IPS-20b (cell line): ENCODE measurements at regions not wholly inside any gene's neighbourhood (a gene's known extent, or its start where the extent isn't known, plus 50 kb on each side); places are given as distances from the start of the nearest gene placed in this dataset.

Experiments used
- H3K27ac ChIP-seq: one replicate; pipeline ENCODE4 v1.5.1; 2013; ENCODE audit warnings: low read length
- H3K27me3 ChIP-seq: 2 replicates; pipeline ENCODE4 v1.6.1; 2013; ENCODE audit warnings: mild to moderate bottlenecking, low read length, inconsistent platforms; ENCODE audit not compliant: insufficient read depth
- H3K36me3 ChIP-seq: 2 replicates; pipeline ENCODE4 v1.6.1; 2013; ENCODE audit warnings: low read depth, mild to moderate bottlenecking, inconsistent platforms, low read length, moderate library complexity; ENCODE audit not compliant: insufficient read depth
- H3K4me1 ChIP-seq: 2 replicates; pipeline ENCODE4 v1.6.1; 2013; ENCODE audit warnings: mild to moderate bottlenecking, control low read depth, inconsistent platforms, low read length, moderate library complexity; ENCODE audit not compliant: insufficient read depth
- H3K4me3 ChIP-seq: 2 replicates; pipeline ENCODE4 v1.5.1; 2013; ENCODE audit warnings: mild to moderate bottlenecking, low read length, inconsistent platforms
- H3K9ac ChIP-seq: 2 replicates; pipeline ENCODE4 v1.6.1; 2013; ENCODE audit warnings: low read depth, mild to moderate bottlenecking, inconsistent platforms, low read length, moderate library complexity
- H3K9me3 ChIP-seq: 2 replicates; pipeline ENCODE4 v1.6.1; 2013; ENCODE audit warnings: mild to moderate bottlenecking, low read depth, low read length, inconsistent platforms; ENCODE audit not compliant: insufficient read depth

DNA sequence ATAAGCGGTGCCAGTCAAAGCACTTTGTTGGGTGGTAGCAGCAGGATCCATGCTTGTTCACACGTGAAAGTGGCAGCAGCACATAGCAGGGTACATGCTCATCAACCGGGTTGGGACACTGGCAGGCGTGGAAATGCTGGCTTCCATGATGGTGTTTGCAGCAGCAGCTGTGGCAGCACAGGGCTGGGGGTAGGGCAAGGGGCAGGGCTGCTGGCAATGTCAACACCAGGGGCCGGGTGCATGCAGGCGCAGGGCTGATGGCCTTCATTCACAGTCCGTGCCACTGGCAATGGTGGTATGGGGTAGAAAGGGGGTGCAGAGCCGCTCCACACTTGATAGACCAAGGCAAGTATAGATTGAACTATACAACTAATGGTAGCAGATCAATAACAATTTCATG, 374.7 kb upstream of the FAM241A start:
- no peak overlapping the region for H3K27ac ChIP-seq
- H3K4me1 ChIP-seq, result no peaks in the 10 kb centered on the region
- H3K9me3 ChIP-seq, result no peaks in the 10 kb centered on the region
- H3K36me3 ChIP-seq, result no peaks in the 10 kb centered on the region
- no peak overlapping the region for H3K4me3 ChIP-seq
- H3K9ac ChIP-seq, result no peak overlapping the region
- H3K27me3 ChIP-seq, result no peaks in the 10 kb centered on the region

- Histone ChIP-seq H3K4me1 (no peaks in the 10 kb centered on the region), H3K27me3 (no peaks in the 10 kb centered on the region), H3K9me3 (no peaks in the 10 kb centered on the region), H3K9ac (no peak overlapping the region), H3K36me3 (no peaks in the 10 kb centered on the region), H3K4me3 (no peak overlapping the region), H3K27ac (no peak overlapping the region)
Observed at GRCh38 chr4:111773858-111774257, 371.4 kb upstream of the FAM241A start.

DNA sequence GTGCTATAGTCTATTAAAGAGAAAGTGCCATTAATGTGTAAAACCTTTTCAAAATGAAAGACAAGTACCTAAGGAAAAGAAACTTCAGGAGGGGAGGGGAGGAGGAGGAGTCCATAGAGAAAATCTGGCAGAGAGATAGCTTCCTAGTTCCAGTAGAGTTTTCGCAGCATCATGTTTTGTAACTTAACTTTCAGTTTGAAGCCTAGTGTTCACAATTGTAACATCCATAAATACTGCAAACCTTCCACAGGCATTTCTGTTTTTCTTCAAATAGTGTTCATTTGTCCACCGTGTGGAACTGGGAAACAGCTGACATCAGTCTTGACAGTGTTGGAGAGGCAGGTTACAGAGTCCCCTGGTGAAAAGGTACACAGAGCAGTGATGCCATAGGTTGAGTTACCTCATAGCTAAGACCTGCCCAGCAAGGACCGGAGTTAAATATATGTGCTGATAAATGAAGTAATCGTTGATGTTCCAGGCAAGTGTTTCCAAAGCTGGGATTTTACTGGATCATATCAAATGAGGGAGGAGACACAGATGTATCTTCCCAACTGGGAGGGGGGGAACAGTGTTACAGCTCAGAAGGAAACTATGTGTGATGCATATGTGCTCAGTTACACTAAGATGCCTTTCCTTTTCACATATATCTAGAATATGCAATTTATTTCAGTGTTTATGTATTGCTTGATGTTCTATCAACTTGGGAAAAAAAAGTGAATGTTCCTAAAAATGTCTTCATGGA, 369.5 kb upstream of the FAM241A start:
- Histone ChIP-seq H3K9me3 (no peaks in the 10 kb centered on the region), H3K27me3 (no peaks in the 10 kb centered on the region), H3K36me3 (no peaks in the 10 kb centered on the region), H3K27ac (no peak overlapping the region), H3K9ac (no peak overlapping the region), H3K4me1 (no peaks in the 10 kb centered on the region; the same call in 1 of the 2 replicates), H3K4me3 (no peak overlapping the region)

GRCh38 chr4:111776561-111776960, 368.7 kb upstream of the FAM241A start:
- no peak overlapping the region for H3K9ac ChIP-seq
- no peak overlapping the region for H3K4me3 ChIP-seq
- H3K9me3 ChIP-seq, result no peaks in the 10 kb centered on the region
- H3K27ac ChIP-seq, result no peak overlapping the region
- H3K27me3 ChIP-seq, result no peaks in the 10 kb centered on the region
- no peaks in the 10 kb centered on the region for H3K36me3 ChIP-seq
- H3K4me1 ChIP-seq, result no peaks in the 10 kb centered on the region; the same call in 1 of the 2 replicates

- H3K4me1 ChIP-seq, result no peaks in the 10 kb centered on the region; the same call in 1 of the 2 replicates
- H3K27me3 ChIP-seq, result no peaks in the 10 kb centered on the region
- no peak overlapping the region for H3K4me3 ChIP-seq
- no peak overlapping the region for H3K9ac ChIP-seq
- no peak overlapping the region for H3K27ac ChIP-seq
- no peaks in the 10 kb centered on the region for H3K36me3 ChIP-seq
- no peaks in the 10 kb centered on the region for H3K9me3 ChIP-seq
Observed at GRCh38 chr4:111778543-111778942, 366.7 kb upstream of the FAM241A start.

GRCh38 chr4:111780965-111781364, 364.3 kb upstream of the FAM241A start:
- no peak overlapping the region for H3K4me3 ChIP-seq
- H3K36me3 ChIP-seq, result no peaks in the 10 kb centered on the region
- no peak overlapping the region for H3K9ac ChIP-seq
- H3K27ac ChIP-seq, result no peak overlapping the region
- H3K27me3 ChIP-seq, result no peaks in the 10 kb centered on the region
- no peaks in the 10 kb centered on the region; the same call in 1 of the 2 replicates for H3K4me1 ChIP-seq
- H3K9me3 ChIP-seq, result no peaks in the 10 kb centered on the region

- Histone ChIP-seq H3K9me3 (no peaks in the 10 kb centered on the region), H3K27ac (no peak overlapping the region), H3K4me1 (no peaks in the 10 kb centered on the region; the same call in 1 of the 2 replicates), H3K27me3 (no peaks in the 10 kb centered on the region), H3K4me3 (no peak overlapping the region), H3K36me3 (no peaks in the 10 kb centered on the region), H3K9ac (no peak overlapping the region)
Observed at GRCh38 chr4:111781611-111782010, 363.6 kb upstream of the FAM241A start.

- Histone ChIP-seq H3K4me3 (peak overlapping the region; percentile 55), H3K4me1 (peaks cover 4% of the 10 kb centered on the region), H3K36me3 (no peaks in the 10 kb centered on the region), H3K9me3 (no peaks in the 10 kb centered on the region), H3K27ac (no peak overlapping the region), H3K9ac (no peak overlapping the region), H3K27me3 (peaks cover 17% of the 10 kb centered on the region)
Observed at GRCh38 chr4:111788099-111788498, 357.2 kb upstream of the FAM241A start.

DNA sequence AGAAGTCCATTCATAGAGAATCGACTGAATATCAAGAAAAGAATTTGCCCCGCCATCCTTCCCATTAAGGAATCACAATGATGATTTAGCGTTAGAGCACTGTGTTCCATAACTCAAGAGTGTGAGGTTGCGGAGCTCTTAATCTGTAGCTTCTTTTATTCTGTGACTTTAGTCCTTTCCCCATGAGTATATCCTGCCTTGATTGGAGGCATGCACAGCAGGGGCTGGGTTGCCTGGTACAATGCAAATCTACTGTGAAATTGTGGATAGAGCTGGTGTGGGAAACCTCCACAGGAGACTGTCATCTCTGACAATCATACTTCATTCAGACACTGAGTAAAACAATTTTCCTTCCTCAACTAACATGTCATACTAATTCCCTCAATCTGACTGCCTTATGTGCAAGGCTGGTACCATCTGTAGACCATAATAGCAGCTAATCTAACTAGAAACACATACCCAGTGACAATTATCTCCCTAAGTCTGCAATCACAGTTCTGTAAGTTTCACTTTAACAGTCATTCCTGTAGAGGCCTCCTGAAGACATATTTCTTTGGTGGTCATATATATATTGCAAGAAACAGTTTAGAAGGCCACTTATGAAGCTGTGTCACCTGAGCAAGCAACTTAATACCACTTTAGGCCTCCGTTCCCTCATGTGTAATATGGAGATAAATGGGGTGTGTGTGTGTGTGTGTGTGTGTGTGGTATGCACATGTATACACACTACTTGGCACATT, 355.2 kb upstream of the FAM241A start:
- Histone ChIP-seq H3K9ac (no peak overlapping the region), H3K4me3 (no peak overlapping the region), H3K9me3 (no peaks in the 10 kb centered on the region), H3K27ac (no peak overlapping the region), H3K36me3 (no peaks in the 10 kb centered on the region), H3K4me1 (peaks cover 18% of the 10 kb centered on the region), H3K27me3 (peaks cover 17% of the 10 kb centered on the region)

DNA sequence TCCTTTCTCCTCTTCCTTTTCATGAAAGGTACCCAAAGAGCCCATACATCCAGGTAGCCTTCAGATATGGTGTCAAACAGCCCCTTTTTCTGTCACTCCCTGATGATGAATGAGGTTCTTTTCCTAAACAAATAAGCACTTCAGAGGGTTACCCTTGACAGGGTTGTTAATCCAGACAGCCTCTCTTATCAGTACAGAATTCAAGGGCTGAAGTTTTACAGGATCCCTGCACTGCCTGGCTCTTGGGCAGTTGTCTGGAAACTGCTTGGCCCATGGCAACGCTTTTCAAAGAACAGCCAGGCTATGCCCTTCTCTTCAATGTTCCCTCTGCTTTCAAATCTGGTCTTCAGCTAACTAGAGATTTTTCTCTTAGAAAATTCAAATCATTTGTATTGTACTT, 352.6 kb upstream of the FAM241A start:
- Histone ChIP-seq H3K9ac (no peak overlapping the region), H3K4me3 (no peak overlapping the region), H3K9me3 (no peaks in the 10 kb centered on the region), H3K27ac (no peak overlapping the region), H3K27me3 (peaks cover 17% of the 10 kb centered on the region), H3K36me3 (no peaks in the 10 kb centered on the region), H3K4me1 (peaks cover 18% of the 10 kb centered on the region)

DNA sequence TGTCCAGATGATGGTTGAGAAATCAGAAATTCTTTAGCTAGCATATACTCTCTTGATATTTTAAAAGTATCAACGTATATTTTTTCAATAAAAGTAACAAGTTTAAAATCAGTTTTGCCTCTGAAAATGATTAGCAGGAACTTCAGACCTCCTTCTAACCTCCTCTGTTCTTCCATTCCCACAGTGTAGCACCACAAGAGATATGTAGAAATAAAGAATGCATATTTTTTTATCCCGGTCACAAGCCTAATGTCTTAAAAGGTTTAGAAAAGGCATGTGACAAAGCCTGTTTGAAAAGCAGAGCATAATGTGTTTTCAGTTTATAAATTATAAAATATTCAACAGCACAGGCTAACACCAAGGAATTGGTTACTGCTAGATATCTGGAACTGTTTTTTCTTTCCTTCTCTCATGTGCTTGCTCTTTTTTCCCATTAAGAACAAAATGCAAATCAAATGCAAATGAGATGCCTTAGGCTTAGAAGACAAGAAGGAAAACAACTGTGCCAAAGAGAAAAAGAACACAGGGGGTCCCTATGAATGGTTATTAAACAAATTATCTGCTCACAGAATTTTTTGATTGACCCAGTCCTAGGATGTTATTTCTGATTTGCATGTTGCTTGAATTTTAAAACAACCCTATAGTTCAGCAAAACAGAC, 351.7 kb upstream of the FAM241A start:
- peak overlapping the region; percentile 5; the same call in 1 of the 2 replicates for H3K4me3 ChIP-seq
- H3K4me1 ChIP-seq, result peaks cover 18% of the 10 kb centered on the region
- H3K9me3 ChIP-seq, result no peaks in the 10 kb centered on the region
- peak overlapping the region; percentile 29 for H3K27ac ChIP-seq
- no peak overlapping the region for H3K9ac ChIP-seq
- H3K36me3 ChIP-seq, result no peaks in the 10 kb centered on the region
- H3K27me3 ChIP-seq, result peaks cover 8% of the 10 kb centered on the region
